A673 (cell line): ENCODE measurements at regions not wholly inside any gene's neighbourhood (a gene's known extent, or its start where the extent isn't known, plus 50 kb on each side); places are given as distances from the start of the nearest gene placed in this dataset.

Source experiments
- CTCF ChIP-seq: fragments of 300-800, 200-600 bp; sonication (generic); conservative IDR thresholded peaks from 2 replicates; pipeline ENCODE4 v1.5.1; 2017; ENCODE audit warnings: low read depth, mild to moderate bottlenecking, antibody characterized with exemption, low read length, moderate library complexity, mixed read lengths
- EZH2 ChIP-seq: fragments of 200-600 bp; sonication (generic); IDR thresholded peaks from 2 replicates; pipeline ENCODE4 v1.6.1; 2017; ENCODE audit warnings: borderline replicate concordance, low read depth, mild to moderate bottlenecking, mixed read lengths, antibody characterized with exemption, low read length; ENCODE audit not compliant: poor library complexity, severe bottlenecking

GRCh38 chr2:3110994-3111666 lies 266.5 kb downstream of the EIPR1 start:
- TF ChIP-seq CTCF (no peak), EZH2 (no peak)
